Peyer's patch (tissue), 4 donors: ENCODE measurements at regions not wholly inside any gene's neighbourhood (a gene's known extent, or its start where the extent isn't known, plus 50 kb on each side); places are given as distances from the start of the nearest gene placed in this dataset.
"Not testable (repeated sequence)": the region's sequence is repeated elsewhere in the genome, so short reads cannot be mapped to it uniquely, and the experiment has no call there.

Experiments
- CTCF ChIP-seq, 6 experiments: fragments of 450-650 bp in 4 of 6; fragments of 200-600 bp in 2 of 6; sonication (generic) in 1 of 6; IDR thresholded peaks; one replicate each; pipeline ENCODE4 v1.5.1; 2017 to 2019; ENCODE audit warnings: antibody characterized with exemption in 6 of 6, mild to moderate bottlenecking in 3 of 6, moderate library complexity in 1 of 6
- POLR2A ChIP-seq, 2 donors: fragments of 450-650 bp; IDR thresholded peaks; one replicate each; pipeline ENCODE4 v1.5.1; 2017; ENCODE audit warnings: antibody characterized with exemption in 2 of 2, mild to moderate bottlenecking in 2 of 2, moderate library complexity in 2 of 2

- not testable (repeated sequence) for TF ChIP-seq CTCF, POLR2A (IDR thresholded peaks at IDR 0.05)
These were observed 545.5 kb downstream of the RPIA start for GRCh38 chr2:89236832-89237450.
